Activated T-cell treated with anti-CD3 and anti-CD28 coated beads, Interleukin-2, amount 50 U/mL, for 4 hours (primary cell): ENCODE measurements at regions not wholly inside any gene's neighbourhood (a gene's known extent, or its start where the extent isn't known, plus 50 kb on each side); places are given as distances from the start of the nearest gene placed in this dataset.

Experiments
- ATAC-seq, 2 donors: fragments of 200-7000 bp; cut with Tn5 transposase; one replicate each; pipeline ENCODE4 v1.10.0; 2021
- DNase-seq: peaks from one replicate; pipeline ENCODE4 v3.0.0-alpha.2; 2020
- H3K27me3 Mint-ChIP-seq: one replicate; pipeline ENCODE4 v1.8.0; 2021; ENCODE audit warnings: low read depth, mixed read lengths
- H3K36me3 Mint-ChIP-seq: one replicate; pipeline ENCODE4 v1.8.0; 2022; ENCODE audit warnings: mixed read lengths; ENCODE audit not compliant: insufficient read depth
- H3K4me1 Mint-ChIP-seq: one replicate; pipeline ENCODE4 v1.8.0; 2021; ENCODE audit warnings: low read depth, mixed read lengths
- H3K4me3 Mint-ChIP-seq: one replicate; pipeline ENCODE4 v1.8.0; 2021; ENCODE audit warnings: mild to moderate bottlenecking, moderate library complexity, mixed read lengths
- H3K9me3 Mint-ChIP-seq: one replicate; pipeline ENCODE4 v1.8.0; 2021; ENCODE audit warnings: mixed read lengths

DNA sequence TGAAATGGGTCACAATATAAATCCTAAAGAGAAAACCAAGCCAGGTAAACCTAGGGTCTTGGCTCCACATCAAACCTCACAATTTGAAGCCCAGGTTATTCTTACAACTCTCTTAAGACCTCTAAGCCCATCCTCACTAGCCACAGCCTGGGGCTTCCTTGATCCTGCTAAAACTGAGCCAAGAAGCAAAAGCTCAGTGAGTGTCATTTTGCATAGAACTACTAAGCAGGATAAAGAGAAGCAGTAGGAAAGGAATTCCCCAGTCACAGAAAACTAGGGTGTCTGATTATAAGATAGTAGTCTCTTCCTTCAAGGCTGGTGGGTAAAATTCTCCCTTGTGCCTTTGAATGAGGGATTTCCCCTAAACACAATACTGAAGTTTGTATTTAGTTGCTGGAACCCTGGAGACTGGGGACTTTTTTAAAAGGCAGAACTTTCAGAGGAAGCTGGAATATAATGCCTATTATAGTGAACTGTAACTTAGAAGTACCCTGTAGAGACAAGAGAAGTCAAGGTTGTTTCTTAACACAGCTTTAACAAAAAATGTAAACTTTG is 196.6 kb upstream of the KIAA1217 start:
- no peaks in the 10 kb centered on the region for H3K27me3 Mint-ChIP-seq
- no peak for ATAC-seq

GRCh38 chr10:24027107-24027506 is 181.8 kb upstream of the KIAA1217 start:
- H3K36me3 Mint-ChIP-seq: no peaks in the 10 kb centered on the region
- no peaks in the 10 kb centered on the region for H3K4me1 Mint-ChIP-seq
- no peak for DNase-seq
- no peak overlapping the region for H3K4me3 Mint-ChIP-seq
- no peak for ATAC-seq
- H3K9me3 Mint-ChIP-seq: no peaks in the 10 kb centered on the region
- H3K27me3 Mint-ChIP-seq: no peaks in the 10 kb centered on the region

More for the DNA sequence above, 196.6 kb upstream of the KIAA1217 start:
- Mint-ChIP-seq H3K36me3 (no peaks in the 10 kb centered on the region), H3K4me3 (no peak overlapping the region), H3K4me1 (no peaks in the 10 kb centered on the region), H3K9me3 (no peaks in the 10 kb centered on the region)
- DNase-seq: no peak

DNA sequence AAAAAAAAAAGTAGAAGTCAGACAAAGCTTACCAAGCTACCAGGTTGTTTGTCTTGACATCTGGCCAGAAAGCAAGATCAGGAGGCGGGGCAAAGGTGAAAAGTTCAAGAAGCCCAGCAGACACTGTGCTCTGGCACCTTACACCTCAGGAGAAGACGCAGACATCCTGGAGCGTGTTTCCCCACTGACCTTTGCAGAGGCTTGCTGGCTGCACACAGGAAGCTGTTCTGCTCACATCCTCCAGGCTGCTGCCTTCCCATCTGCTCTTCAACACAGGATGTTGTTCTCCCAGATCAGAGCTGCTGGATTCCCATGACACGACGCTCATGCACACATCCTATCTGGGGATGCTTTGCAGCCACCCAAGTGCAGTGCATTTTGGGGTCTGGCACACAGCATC is 174.4 kb upstream of the KIAA1217 start:
- Mint-ChIP-seq H3K27me3 (no peaks in the 10 kb centered on the region), H3K4me1 (no peaks in the 10 kb centered on the region), H3K4me3 (no peak overlapping the region), H3K36me3 (no peaks in the 10 kb centered on the region), H3K9me3 (peaks cover 5% of the 10 kb centered on the region)
- DNase-seq: no peak
- ATAC-seq: no peak

DNA sequence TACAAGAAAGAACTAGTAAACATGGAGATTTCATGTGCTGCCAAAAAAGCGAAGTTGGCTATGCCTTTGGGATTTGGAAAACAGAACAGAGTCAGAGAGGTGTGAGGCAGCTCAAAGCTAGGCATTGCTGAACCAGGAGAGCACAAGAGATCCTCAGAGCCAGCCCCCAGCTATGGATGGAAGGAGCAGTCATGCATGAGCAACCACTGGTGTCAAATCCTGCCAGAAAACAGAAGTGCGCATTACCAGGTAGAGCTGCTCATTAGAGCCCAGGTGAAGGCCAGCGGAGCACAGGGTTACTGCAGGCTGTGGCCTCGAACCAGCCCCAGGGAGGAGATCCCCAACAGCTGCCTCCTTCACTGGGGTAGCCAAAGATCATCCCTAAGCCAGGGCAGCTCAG is 173.2 kb upstream of the KIAA1217 start:
- H3K36me3 Mint-ChIP-seq: no peaks in the 10 kb centered on the region
- ATAC-seq (no peak), DNase-seq (no peak)
- H3K27me3 Mint-ChIP-seq: no peaks in the 10 kb centered on the region
- no peaks in the 10 kb centered on the region for H3K4me1 Mint-ChIP-seq
- no peak overlapping the region for H3K4me3 Mint-ChIP-seq
- peaks cover 5% of the 10 kb centered on the region for H3K9me3 Mint-ChIP-seq

- H3K27me3 Mint-ChIP-seq: no peaks in the 10 kb centered on the region
- H3K9me3 Mint-ChIP-seq: peaks cover 5% of the 10 kb centered on the region
- ATAC-seq: no peak
- H3K4me3 Mint-ChIP-seq: no peak overlapping the region
- H3K36me3 Mint-ChIP-seq: no peaks in the 10 kb centered on the region
- no peak for DNase-seq
- no peaks in the 10 kb centered on the region for H3K4me1 Mint-ChIP-seq
Measured at GRCh38 chr10:24039315-24039714, 169.6 kb upstream of the KIAA1217 start.

GRCh38 chr10:24039897-24040296 is 169.0 kb upstream of the KIAA1217 start:
- Mint-ChIP-seq H3K36me3 (no peaks in the 10 kb centered on the region), H3K9me3 (peaks cover 2% of the 10 kb centered on the region)

GRCh38 chr10:24041034-24041433 is 167.9 kb upstream of the KIAA1217 start:
- H3K4me1 Mint-ChIP-seq: no peaks in the 10 kb centered on the region
- no peak for ATAC-seq
- H3K27me3 Mint-ChIP-seq: no peaks in the 10 kb centered on the region
- H3K4me3 Mint-ChIP-seq: no peak overlapping the region
- no peaks in the 10 kb centered on the region for H3K36me3 Mint-ChIP-seq
- H3K9me3 Mint-ChIP-seq: no peaks in the 10 kb centered on the region
- no peak for DNase-seq

More at GRCh38 chr10:24039897-24040296, 169.0 kb upstream of the KIAA1217 start:
- no peak overlapping the region for H3K4me3 Mint-ChIP-seq
- H3K27me3 Mint-ChIP-seq: no peaks in the 10 kb centered on the region
- H3K4me1 Mint-ChIP-seq: no peaks in the 10 kb centered on the region
- DNase-seq (no peak), ATAC-seq (no peak)

DNA sequence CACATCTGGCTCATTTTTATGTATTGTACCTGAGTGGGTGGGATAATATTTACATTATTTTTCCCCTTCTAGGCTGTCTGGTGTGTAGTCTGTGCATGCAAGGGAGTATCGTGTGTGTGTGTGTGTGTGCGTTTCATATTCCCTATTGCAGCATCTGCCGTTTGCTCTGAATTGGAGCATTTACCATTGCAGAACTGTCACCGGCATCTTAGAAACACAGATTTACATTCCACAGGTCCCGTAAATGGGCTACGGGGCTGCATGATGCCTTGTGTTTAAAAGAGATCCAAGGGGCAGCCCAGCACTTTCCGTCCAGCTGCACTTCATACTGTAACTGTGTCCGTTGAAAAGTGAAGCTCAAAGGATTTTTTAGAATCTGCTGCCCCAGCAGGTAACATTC is 167.1 kb upstream of the KIAA1217 start:
- no peaks in the 10 kb centered on the region for H3K36me3 Mint-ChIP-seq
- no peaks in the 10 kb centered on the region for H3K9me3 Mint-ChIP-seq
- H3K4me1 Mint-ChIP-seq: no peaks in the 10 kb centered on the region
- ATAC-seq (no peak), DNase-seq (no peak)
- no peak overlapping the region for H3K4me3 Mint-ChIP-seq
- no peaks in the 10 kb centered on the region for H3K27me3 Mint-ChIP-seq

DNA sequence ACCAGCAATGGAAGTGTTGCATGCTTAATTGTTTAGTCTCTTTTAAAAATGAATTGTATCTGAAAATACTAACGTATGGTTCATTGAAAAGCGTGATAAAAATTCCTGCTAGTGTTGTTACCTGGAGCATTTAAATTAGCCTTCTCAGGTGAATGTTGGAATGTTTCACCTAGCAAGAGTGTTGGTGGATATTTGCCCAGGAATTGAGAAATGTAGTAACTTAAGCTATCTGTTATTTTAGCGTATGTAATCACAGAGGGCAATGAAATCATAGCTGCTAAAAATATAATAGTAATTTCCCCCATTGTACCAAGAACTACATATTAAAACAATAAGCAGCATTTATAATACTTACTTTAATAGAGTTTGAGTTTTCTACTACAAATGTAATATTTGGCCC is 166.1 kb upstream of the KIAA1217 start:
- no peaks in the 10 kb centered on the region for H3K4me1 Mint-ChIP-seq
- no peak overlapping the region for H3K4me3 Mint-ChIP-seq
- no peaks in the 10 kb centered on the region for H3K36me3 Mint-ChIP-seq
- DNase-seq: no peak
- H3K27me3 Mint-ChIP-seq: no peaks in the 10 kb centered on the region
- no peaks in the 10 kb centered on the region for H3K9me3 Mint-ChIP-seq
- ATAC-seq: no peak

GRCh38 chr10:24046060-24046459 is 162.9 kb upstream of the KIAA1217 start:
- ATAC-seq: no peak
- no peaks in the 10 kb centered on the region for H3K36me3 Mint-ChIP-seq

DNA sequence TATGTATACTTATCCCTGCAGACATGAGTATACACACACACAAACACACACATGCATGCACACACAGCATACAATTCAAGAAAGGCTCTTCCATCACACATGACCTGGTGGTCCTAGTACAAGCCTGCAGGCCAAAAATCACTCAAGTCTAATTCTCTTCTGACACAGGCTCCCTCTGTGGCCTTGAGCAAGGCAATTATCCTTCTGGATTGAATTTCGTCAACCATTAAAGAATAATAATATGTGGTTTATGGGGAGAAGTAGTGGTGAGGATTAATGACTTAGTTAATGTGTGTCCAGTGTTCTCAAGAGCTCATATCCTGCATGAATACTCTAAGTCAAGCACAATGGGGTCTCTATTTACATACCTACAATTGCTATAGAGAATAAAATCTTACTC is 161.8 kb upstream of the KIAA1217 start:
- no peak overlapping the region for H3K4me3 Mint-ChIP-seq
- no peak for DNase-seq
- ATAC-seq: no peak
- H3K4me1 Mint-ChIP-seq: no peaks in the 10 kb centered on the region
- H3K36me3 Mint-ChIP-seq: no peaks in the 10 kb centered on the region
- H3K27me3 Mint-ChIP-seq: no peaks in the 10 kb centered on the region
- peaks cover 5% of the 10 kb centered on the region for H3K9me3 Mint-ChIP-seq

More at GRCh38 chr10:24046060-24046459, 162.9 kb upstream of the KIAA1217 start:
- no peaks in the 10 kb centered on the region for H3K9me3 Mint-ChIP-seq
- no peaks in the 10 kb centered on the region for H3K4me1 Mint-ChIP-seq
- DNase-seq: no peak
- no peaks in the 10 kb centered on the region for H3K27me3 Mint-ChIP-seq
- H3K4me3 Mint-ChIP-seq: no peak overlapping the region

GRCh38 chr10:24054421-24054820 is 154.5 kb upstream of the KIAA1217 start:
- Mint-ChIP-seq H3K27me3 (no peaks in the 10 kb centered on the region), H3K36me3 (no peaks in the 10 kb centered on the region), H3K9me3 (peaks cover 5% of the 10 kb centered on the region), H3K4me3 (no peak overlapping the region), H3K4me1 (no peaks in the 10 kb centered on the region)
- ATAC-seq: no peak
- no peak for DNase-seq

GRCh38 chr10:24080207-24080606 is 128.7 kb upstream of the KIAA1217 start:
- no peaks in the 10 kb centered on the region for H3K4me1 Mint-ChIP-seq
- H3K4me3 Mint-ChIP-seq: no peak overlapping the region
- no peak for ATAC-seq
- H3K36me3 Mint-ChIP-seq: no peaks in the 10 kb centered on the region
- H3K9me3 Mint-ChIP-seq: no peaks in the 10 kb centered on the region
- no peak for DNase-seq
- H3K27me3 Mint-ChIP-seq: no peaks in the 10 kb centered on the region

- DNase-seq (no peak), ATAC-seq (no peak)
- no peak overlapping the region for H3K4me3 Mint-ChIP-seq
- no peaks in the 10 kb centered on the region for H3K27me3 Mint-ChIP-seq
- H3K9me3 Mint-ChIP-seq: no peaks in the 10 kb centered on the region
- H3K4me1 Mint-ChIP-seq: no peaks in the 10 kb centered on the region
- H3K36me3 Mint-ChIP-seq: no peaks in the 10 kb centered on the region
Measured at GRCh38 chr10:24086296-24087086, 122.4 kb upstream of the KIAA1217 start.

DNA sequence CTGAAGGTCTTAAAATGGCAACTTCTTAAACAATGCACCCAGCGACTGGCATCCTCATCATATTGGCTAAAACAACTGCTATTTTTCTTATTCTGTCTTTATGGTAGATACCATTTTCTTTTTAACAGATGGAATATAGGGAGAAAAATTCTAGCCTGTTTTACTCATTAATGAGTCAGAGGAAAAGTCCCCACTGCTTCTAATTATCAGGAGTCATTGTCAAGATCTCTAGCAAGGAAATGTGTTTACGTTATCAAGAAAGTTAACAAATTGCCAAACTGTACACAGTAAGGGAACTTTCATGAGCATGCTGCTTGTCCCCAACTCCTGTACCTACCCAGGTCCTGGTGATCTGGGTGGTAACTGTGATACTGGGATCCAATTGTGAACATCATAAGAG is 117.7 kb upstream of the KIAA1217 start:
- Mint-ChIP-seq H3K4me1 (no peaks in the 10 kb centered on the region), H3K9me3 (peaks cover 3% of the 10 kb centered on the region), H3K4me3 (no peak overlapping the region), H3K27me3 (no peaks in the 10 kb centered on the region), H3K36me3 (no peaks in the 10 kb centered on the region)
- ATAC-seq (no peak), DNase-seq (no peak)
